SK-N-SH (cell line): ENCODE measurements at regions not wholly inside any gene's neighbourhood (a gene's known extent, or its start where the extent isn't known, plus 50 kb on each side); places are given as distances from the start of the nearest gene placed in this dataset.

Experiments used
- CTCF ChIA-PET: fragments of 300-600, 350-600 bp; formaldehyde crosslinking; extraction: SDS; loops from one replicate; lab custom pipeline; 2021; lab: Yijun Ruan, JAX
- POLR2A ChIA-PET: fragments of 350-600 bp; sonication (Branson Sonifier 250); formaldehyde crosslinking; extraction: SDS; loops from one replicate; lab custom pipeline; 2020; ENCODE audit warnings: antibody characterized with exemption, inconsistent platforms; lab: Yijun Ruan, JAX
- DNase-seq: peaks from one replicate; pipeline ENCODE4 v3.0.0; 2012
- H2AFZ ChIP-seq: fragments of 200-600 bp; sonication (generic); 2 replicates; pipeline ENCODE4 v1.8.1; 2016; ENCODE audit warnings: antibody characterized with exemption, mild to moderate bottlenecking, low read depth
- H3F3A ChIP-seq: fragments of 200-600 bp; sonication (generic); replicated peaks from 2 replicates; pipeline ENCODE3; 2016; ENCODE audit warnings: antibody characterized with exemption, mild to moderate bottlenecking; ENCODE audit not compliant: insufficient read depth
- H3K27ac ChIP-seq, 2 experiments: fragments of 200-500 bp in 1 of 2; fragments of 200-600 bp in 1 of 2; sonication (Bioruptor generic) in 1 of 2; sonication (generic), shearing (Covaris generic) in 1 of 2; 2 replicates each; pipeline versions ENCODE4 v1.5.1 to v1.6.1; 2014 to 2016; ENCODE audit warnings: low read depth in 2 of 2, inconsistent platforms in 1 of 2, low read length in 1 of 2, mild to moderate bottlenecking in 1 of 2, mixed read lengths in 1 of 2
- H3K27me3 ChIP-seq: fragments of 200-600 bp; sonication (generic), shearing (Covaris generic); 2 replicates; pipeline ENCODE4 v1.6.1; 2016; ENCODE audit warnings: mixed run types; ENCODE audit not compliant: insufficient read depth
- H3K36me3 ChIP-seq, 2 experiments: fragments of 200-500 bp in 1 of 2; fragments of 200-600 bp in 1 of 2; sonication (Bioruptor generic) in 1 of 2; sonication (generic) in 1 of 2; replicated peaks in 1 of 2; 2 replicates each; pipeline versions ENCODE3 to v1.5.1; 2014 to 2016; ENCODE audit warnings: low read length in 1 of 2, mild to moderate bottlenecking in 1 of 2; ENCODE audit not compliant: insufficient read depth in 2 of 2, control insufficient read depth in 1 of 2
- H3K4me1 ChIP-seq, 2 experiments: fragments of 200-500 bp in 1 of 2; fragments of 200-600 bp in 1 of 2; sonication (Bioruptor generic) in 1 of 2; sonication (generic), shearing (Covaris generic) in 1 of 2; 2 replicates each; pipeline versions ENCODE4 v1.5.1 to v1.6.1; 2014 to 2016; ENCODE audit warnings: low read depth in 1 of 2, low read length in 1 of 2, mixed run types in 1 of 2; ENCODE audit not compliant: insufficient read depth in 2 of 2, control insufficient read depth in 1 of 2
- H3K4me2 ChIP-seq: fragments of 200-600 bp; sonication (generic), shearing (Covaris generic); 2 replicates; pipeline ENCODE4 v1.6.1; 2017; ENCODE audit warnings: mixed run types
- H3K4me3 ChIP-seq, 2 experiments: fragments of 200-500 bp in 1 of 2; fragments of 200-600 bp in 1 of 2; sonication (Bioruptor generic) in 1 of 2; sonication (generic), shearing (Covaris generic) in 1 of 2; 2 replicates each; pipeline versions ENCODE4 v1.5.1 to v1.8.1; 2014 to 2016; ENCODE audit warnings: low read depth in 2 of 2, inconsistent platforms in 1 of 2, low read length in 1 of 2, mild to moderate bottlenecking in 1 of 2, mixed read lengths in 1 of 2, moderate library complexity in 1 of 2
- H3K79me2 ChIP-seq: fragments of 200-600 bp; sonication (generic); 2 replicates; pipeline ENCODE4 v1.8.1; 2017; ENCODE audit warnings: mild to moderate bottlenecking; ENCODE audit not compliant: insufficient read depth
- H3K9ac ChIP-seq: fragments of 200-600 bp; sonication (generic); 2 replicates; pipeline ENCODE4 v1.6.1; 2017; ENCODE audit warnings: mixed run types
- H3K9me2 ChIP-seq: fragments of 200-600 bp; sonication (generic); 2 replicates; pipeline ENCODE4 v1.6.1; 2017; ENCODE audit warnings: mixed run types
- H3K9me3 ChIP-seq: fragments of 200-600 bp; sonication (generic); 2 replicates; pipeline ENCODE4 v1.6.1; 2017; ENCODE audit warnings: mixed run types, mild to moderate bottlenecking, moderate library complexity
- H4K20me1 ChIP-seq: fragments of 200-600 bp; sonication (generic); 2 replicates; pipeline ENCODE4 v1.6.1; 2017; ENCODE audit warnings: mild to moderate bottlenecking, mixed run types; ENCODE audit not compliant: insufficient read depth
- ELF1 ChIP-seq: IDR thresholded peaks from 2 replicates; pipeline ENCODE4 v1.4.0; 2012
- FOSL2 ChIP-seq: IDR thresholded peaks from 2 replicates; pipeline ENCODE4 v1.4.0; 2012; ENCODE audit warnings: low read depth, mild to moderate bottlenecking, moderate library complexity, borderline replicate concordance
- FOXJ3 ChIP-seq: sonication (generic); formaldehyde crosslinking; IDR thresholded peaks from 2 replicates; pipeline ENCODE4 v1.5.1; 2020; ENCODE audit warnings: mild to moderate bottlenecking, missing genetic modification reagents
- FOXM1 ChIP-seq: IDR thresholded peaks from 2 replicates; pipeline ENCODE4 v1.4.0; 2012; ENCODE audit warnings: low read depth, mild to moderate bottlenecking
- GATA2 ChIP-seq: sonication (generic); formaldehyde crosslinking; IDR thresholded peaks from 2 replicates; pipeline ENCODE4 v1.5.0; 2020; ENCODE audit warnings: mild to moderate bottlenecking, missing genetic modification reagents
- JUND ChIP-seq: IDR thresholded peaks from 2 replicates; pipeline ENCODE4 v1.4.0; 2012
- MEF2A ChIP-seq: IDR thresholded peaks from 2 replicates; pipeline ENCODE4 v1.4.0; 2012; ENCODE audit warnings: low read depth, borderline replicate concordance
- MXI1 ChIP-seq: IDR thresholded peaks from 2 replicates; pipeline ENCODE4 v1.6.1; 2012; ENCODE audit warnings: mild to moderate bottlenecking, low read depth, low read length, improper control_type of control experiment
- NRF1 ChIP-seq: IDR thresholded peaks from 2 replicates; pipeline ENCODE4 v1.6.1; 2012; ENCODE audit warnings: low read depth, mild to moderate bottlenecking, low read length
- POLR2AphosphoS5 ChIP-seq: IDR thresholded peaks from 2 replicates; pipeline ENCODE4 v1.6.1; 2012; ENCODE audit warnings: low read depth, low read length
- RAD21 ChIP-seq: IDR thresholded peaks from 2 replicates; pipeline ENCODE4 v1.6.1; 2012; ENCODE audit warnings: mild to moderate bottlenecking, low read length
- RCOR1 ChIP-seq: fragments of 150-350 bp; IDR thresholded peaks from 2 replicates; pipeline ENCODE4 v1.6.1; 2017; ENCODE audit warnings: antibody characterized with exemption, low read length
- RXRA ChIP-seq: IDR thresholded peaks from 2 replicates; pipeline ENCODE4 v1.4.0; 2012; ENCODE audit warnings: low read depth, mild to moderate bottlenecking, borderline replicate concordance
- SMC3 ChIP-seq: IDR thresholded peaks from 2 replicates; pipeline ENCODE4 v1.6.1; 2012; ENCODE audit warnings: low read depth, low read length, improper control_type of control experiment
- TAF1 ChIP-seq: IDR thresholded peaks from 2 replicates; pipeline ENCODE4 v1.6.1; 2012; ENCODE audit warnings: low read depth, mild to moderate bottlenecking, low read length, moderate library complexity, borderline replicate concordance
- TCF12 ChIP-seq: IDR thresholded peaks from 2 replicates; pipeline ENCODE4 v1.4.0; 2012
- USF1 ChIP-seq: IDR thresholded peaks from 2 replicates; pipeline ENCODE4 v1.4.0; 2012; ENCODE audit warnings: low read depth, borderline replicate concordance
- USF2 ChIP-seq: fragments of 150-350 bp; IDR thresholded peaks from 2 replicates; pipeline ENCODE4 v1.6.1; 2017; ENCODE audit warnings: antibody characterized with exemption, low read length, low read depth, borderline replicate concordance
- YY1 ChIP-seq: IDR thresholded peaks from 2 replicates; pipeline ENCODE4 v1.4.0; 2012; ENCODE audit warnings: low read depth, mild to moderate bottlenecking
- WGBS: methylation state at CpG from one replicate; pipeline ENCODE4 v1.1.6; 2017; ENCODE audit warnings: low lambda C conversion rate; 5-methylcytosine and 5-hydroxymethylcytosine counted together
- TF ChIP-seq, protein P1 (sequence below): IDR thresholded peaks from 2 replicates; pipeline ENCODE4 v1.4.0; 2012; ENCODE audit warnings: low read depth
- TF ChIP-seq, protein P2 (sequence below): IDR thresholded peaks from 2 replicates; pipeline ENCODE4 v1.4.0; 2012; ENCODE audit warnings: low read depth, borderline replicate concordance
- TF ChIP-seq, protein P3 (sequence below): fragments of 150-350 bp; IDR thresholded peaks from 2 replicates; pipeline ENCODE4 v1.6.1; 2016; ENCODE audit warnings: mild to moderate bottlenecking, low read depth, low read length

DNA sequence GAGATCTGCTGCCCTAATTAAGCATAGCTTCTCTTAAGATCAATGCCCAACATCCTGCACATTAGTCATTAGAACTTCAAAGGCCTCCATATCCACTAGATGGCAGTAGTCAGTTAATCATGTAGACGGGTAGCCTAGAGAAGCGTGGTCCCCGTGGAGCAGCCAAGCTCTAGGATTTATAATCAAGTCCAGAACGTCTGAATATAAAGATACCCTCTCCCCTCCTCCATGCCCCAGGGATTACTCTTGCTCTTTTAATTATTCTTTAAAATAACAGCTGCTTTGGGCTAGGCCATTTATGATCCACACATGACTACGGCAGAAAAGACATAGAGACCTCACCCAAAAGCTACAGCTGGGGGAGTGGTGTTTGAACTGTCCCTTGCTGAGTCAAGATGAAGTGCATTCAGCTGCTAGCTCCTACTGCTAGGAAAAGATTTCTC lies 327.6 kb upstream of the PLET1 start (continued):
- peak; percentile 62; the same call in 1 of the 2 replicates for TF ChIP-seq RCOR1
- TF ChIP-seq MEF2A = no peak
- TF ChIP-seq SMC3 = peak; percentile 97
- TF ChIP-seq, protein P1, sequence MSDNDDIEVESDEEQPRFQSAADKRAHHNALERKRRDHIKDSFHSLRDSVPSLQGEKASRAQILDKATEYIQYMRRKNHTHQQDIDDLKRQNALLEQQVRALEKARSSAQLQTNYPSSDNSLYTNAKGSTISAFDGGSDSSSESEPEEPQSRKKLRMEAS = peak; percentile 59; the same call in 1 of the 2 replicates

- no peaks in the 10 kb centered on the region for H3K9me2 ChIP-seq
- no peaks in the 10 kb centered on the region for H4K20me1 ChIP-seq
- H3K27ac ChIP-seq = no peak overlapping the region
- no peaks in the 10 kb centered on the region for H3K27me3 ChIP-seq
- WGBS = 92% methylated on average over 3 of the region's 3 CpGs
- H3F3A ChIP-seq = no peaks in the 10 kb centered on the region
- peaks cover 7% of the 10 kb centered on the region in 2 experiments; a peak in 3 of 4 replicates for H3K4me1 ChIP-seq
- no peaks in the 10 kb centered on the region for H3K9me3 ChIP-seq
- H3K4me3 ChIP-seq = no peak overlapping the region
- POLR2A ChIA-PET = interaction anchor here (1.3 to 1.5 kb wide), 2 partner anchors 188 to 701 kb away, joined by 5 to 6 read pairs; no protein-coding TSS in a partner anchor
- CTCF ChIA-PET = interaction anchor here (0.8 to 12.9 kb wide), 41 partner anchors 10 to 701 kb away, joined by 3 to 136 read pairs (median 7); partner anchors contain the start of gene NCAM1
- H3K36me3 ChIP-seq = no peaks in the 10 kb centered on the region
- peak overlapping the region; percentile 69; the same call in 1 of the 2 replicates for H2AFZ ChIP-seq
- no peak for DNase-seq
- H3K4me2 ChIP-seq = no peak overlapping the region
- H3K79me2 ChIP-seq = no peaks in the 10 kb centered on the region
- H3K9ac ChIP-seq = no peak overlapping the region; the same call in 1 of the 2 replicates
- TF ChIP-seq TCF12 (no peak), MXI1 (no peak), ELF1 (no peak), TAF1 (no peak), JUND (no peak), NRF1 (no peak), POLR2AphosphoS5 (no peak), USF2 (no peak), GATA2 (CRISPR knock-in tag) (no peak), RAD21 (no peak), FOXM1 (no peak), USF1 (no peak), YY1 (no peak), FOSL2 (no peak), RXRA (no peak), FOXJ3 (CRISPR knock-in tag) (no peak)
- TF ChIP-seq, protein P2, sequence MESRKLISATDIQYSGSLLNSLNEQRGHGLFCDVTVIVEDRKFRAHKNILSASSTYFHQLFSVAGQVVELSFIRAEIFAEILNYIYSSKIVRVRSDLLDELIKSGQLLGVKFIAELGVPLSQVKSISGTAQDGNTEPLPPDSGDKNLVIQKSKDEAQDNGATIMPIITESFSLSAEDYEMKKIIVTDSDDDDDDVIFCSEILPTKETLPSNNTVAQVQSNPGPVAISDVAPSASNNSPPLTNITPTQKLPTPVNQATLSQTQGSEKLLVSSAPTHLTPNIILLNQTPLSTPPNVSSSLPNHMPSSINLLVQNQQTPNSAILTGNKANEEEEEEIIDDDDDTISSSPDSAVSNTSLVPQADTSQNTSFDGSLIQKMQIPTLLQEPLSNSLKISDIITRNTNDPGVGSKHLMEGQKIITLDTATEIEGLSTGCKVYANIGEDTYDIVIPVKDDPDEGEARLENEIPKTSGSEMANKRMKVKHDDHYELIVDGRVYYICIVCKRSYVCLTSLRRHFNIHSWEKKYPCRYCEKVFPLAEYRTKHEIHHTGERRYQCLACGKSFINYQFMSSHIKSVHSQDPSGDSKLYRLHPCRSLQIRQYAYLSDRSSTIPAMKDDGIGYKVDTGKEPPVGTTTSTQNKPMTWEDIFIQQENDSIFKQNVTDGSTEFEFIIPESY = no peak
- TF ChIP-seq, protein P3, sequence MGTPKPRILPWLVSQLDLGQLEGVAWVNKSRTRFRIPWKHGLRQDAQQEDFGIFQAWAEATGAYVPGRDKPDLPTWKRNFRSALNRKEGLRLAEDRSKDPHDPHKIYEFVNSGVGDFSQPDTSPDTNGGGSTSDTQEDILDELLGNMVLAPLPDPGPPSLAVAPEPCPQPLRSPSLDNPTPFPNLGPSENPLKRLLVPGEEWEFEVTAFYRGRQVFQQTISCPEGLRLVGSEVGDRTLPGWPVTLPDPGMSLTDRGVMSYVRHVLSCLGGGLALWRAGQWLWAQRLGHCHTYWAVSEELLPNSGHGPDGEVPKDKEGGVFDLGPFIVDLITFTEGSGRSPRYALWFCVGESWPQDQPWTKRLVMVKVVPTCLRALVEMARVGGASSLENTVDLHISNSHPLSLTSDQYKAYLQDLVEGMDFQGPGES = no peak
These were observed 328.5 kb upstream of the PLET1 start for GRCh38 chr11:112589155-112589554.
